Activated B cell treated with CpG ODN at 0.5 μM for 24 hours (primary cell): ENCODE measurements at regions not wholly inside any gene's neighbourhood (a gene's known extent, or its start where the extent isn't known, plus 50 kb on each side); places are given as distances from the start of the nearest gene placed in this dataset.
"Not testable (repeated sequence)": the region's sequence is repeated elsewhere in the genome, so short reads cannot be mapped to it uniquely, and the experiment has no call there.

Source experiments
- ATAC-seq: fragments of 200-7000 bp; cut with Tn5 transposase; one replicate; pipeline ENCODE4 v1.10.0; 2021; ENCODE audit warnings: low read depth, mild to moderate bottlenecking, moderate library complexity
- CTCF ChIA-PET: fragments of 350-600 bp; sonication (Branson Sonifier 250); formaldehyde crosslinking; loops from one replicate; lab custom pipeline; 2021; ENCODE audit warnings: antibody characterized with exemption; lab: Charles Lee
- POLR2A ChIA-PET: fragments of 350-600 bp; sonication (Branson Sonifier 250); formaldehyde crosslinking; loops from one replicate; lab custom pipeline; 2021; ENCODE audit warnings: antibody characterized with exemption; lab: Charles Lee
- DNase-seq: peaks from one replicate; pipeline ENCODE4 v3.0.0; 2022
- H3K27ac Mint-ChIP-seq: one replicate; pipeline ENCODE4 v1.8.0; 2020; ENCODE audit warnings: mixed read lengths
- H3K27me3 Mint-ChIP-seq: one replicate; pipeline ENCODE4 v1.8.0; 2021; ENCODE audit warnings: mixed read lengths
- H3K36me3 Mint-ChIP-seq: one replicate; pipeline ENCODE4 v1.8.0; 2021; ENCODE audit warnings: low read depth, mixed read lengths
- H3K4me1 Mint-ChIP-seq: one replicate; pipeline ENCODE4 v1.8.0; 2021; ENCODE audit warnings: mixed read lengths
- H3K4me3 Mint-ChIP-seq: one replicate; pipeline ENCODE4 v1.8.0; 2020; ENCODE audit warnings: mild to moderate bottlenecking, mixed read lengths
- H3K9me3 Mint-ChIP-seq: one replicate; pipeline ENCODE4 v1.8.0; 2020; ENCODE audit warnings: mixed read lengths
- intact Hi-C: fragments of 100-400 bp; cut with micrococcal nuclease; formaldehyde crosslinking; loops from one replicate; pipeline ENCODE4 v1.15.1; 2024
- TF ChIP-seq, protein P1 (sequence below): fragments of 200-600 bp; IDR thresholded peaks from one replicate; pipeline ENCODE4 v1.8.0; 2022; ENCODE audit warnings: antibody characterized with exemption, mild to moderate bottlenecking

DNA sequence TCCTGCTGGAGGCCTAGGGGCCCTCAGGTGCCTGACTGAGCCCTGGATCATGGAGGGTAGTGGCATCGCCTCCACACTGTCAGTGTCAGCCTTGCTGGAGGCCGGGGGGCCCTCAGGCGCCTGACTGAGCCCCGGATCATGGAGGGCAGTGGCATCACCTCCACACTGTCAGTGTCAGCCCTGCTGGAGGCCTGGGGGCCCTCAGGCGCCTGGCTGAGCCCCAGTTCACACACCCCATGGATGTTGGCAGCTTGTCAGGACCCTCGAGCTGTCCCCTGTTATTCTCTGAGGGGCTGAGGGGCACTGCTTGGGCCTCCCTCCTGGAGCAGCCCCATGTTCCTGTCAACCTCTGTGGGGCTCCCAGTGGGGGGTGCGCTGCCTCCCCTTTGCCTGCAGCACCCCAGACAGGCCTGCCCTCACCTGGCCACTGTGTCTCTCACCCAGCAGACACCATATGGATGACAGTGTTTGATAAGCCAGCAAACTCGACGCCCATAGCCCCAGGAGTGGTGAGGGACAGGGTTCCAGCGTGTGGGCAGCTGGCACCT, 197.6 kb downstream of the LIPI start:
- no peak overlapping the region for H3K4me3 Mint-ChIP-seq
- H3K27ac Mint-ChIP-seq: no peak overlapping the region
- intact Hi-C loops: no loop called here
- ChIA-PET CTCF (no interaction called here), POLR2A (no interaction called here)
- peaks cover 7% of the 10 kb centered on the region for H3K27me3 Mint-ChIP-seq
- no peaks in the 10 kb centered on the region for H3K36me3 Mint-ChIP-seq
- DNase-seq (no peak), ATAC-seq (no peak)
- no peaks in the 10 kb centered on the region for H3K9me3 Mint-ChIP-seq
- TF ChIP-seq, protein P1, sequence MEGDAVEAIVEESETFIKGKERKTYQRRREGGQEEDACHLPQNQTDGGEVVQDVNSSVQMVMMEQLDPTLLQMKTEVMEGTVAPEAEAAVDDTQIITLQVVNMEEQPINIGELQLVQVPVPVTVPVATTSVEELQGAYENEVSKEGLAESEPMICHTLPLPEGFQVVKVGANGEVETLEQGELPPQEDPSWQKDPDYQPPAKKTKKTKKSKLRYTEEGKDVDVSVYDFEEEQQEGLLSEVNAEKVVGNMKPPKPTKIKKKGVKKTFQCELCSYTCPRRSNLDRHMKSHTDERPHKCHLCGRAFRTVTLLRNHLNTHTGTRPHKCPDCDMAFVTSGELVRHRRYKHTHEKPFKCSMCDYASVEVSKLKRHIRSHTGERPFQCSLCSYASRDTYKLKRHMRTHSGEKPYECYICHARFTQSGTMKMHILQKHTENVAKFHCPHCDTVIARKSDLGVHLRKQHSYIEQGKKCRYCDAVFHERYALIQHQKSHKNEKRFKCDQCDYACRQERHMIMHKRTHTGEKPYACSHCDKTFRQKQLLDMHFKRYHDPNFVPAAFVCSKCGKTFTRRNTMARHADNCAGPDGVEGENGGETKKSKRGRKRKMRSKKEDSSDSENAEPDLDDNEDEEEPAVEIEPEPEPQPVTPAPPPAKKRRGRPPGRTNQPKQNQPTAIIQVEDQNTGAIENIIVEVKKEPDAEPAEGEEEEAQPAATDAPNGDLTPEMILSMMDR: no peak
- no peaks in the 10 kb centered on the region for H3K4me1 Mint-ChIP-seq

DNA sequence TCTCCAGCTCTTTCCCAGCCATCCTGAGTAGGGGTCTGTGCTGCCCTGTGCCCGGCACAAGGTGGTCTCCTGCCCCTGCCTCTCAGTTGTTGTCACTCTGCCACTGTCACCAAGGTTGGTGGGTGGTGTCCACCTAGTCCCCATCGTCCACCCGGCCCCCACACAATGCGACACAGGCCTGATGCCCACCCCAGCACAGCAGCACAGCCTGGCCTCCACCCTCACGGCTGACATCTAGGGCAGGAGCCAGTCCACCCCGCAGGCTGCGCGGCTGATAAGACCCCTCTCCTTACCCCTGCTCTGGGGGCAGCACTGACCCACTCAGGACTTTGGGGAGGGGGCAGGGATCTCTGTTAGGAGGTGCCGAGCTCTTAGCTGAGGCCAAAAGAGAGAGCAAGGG, 198.3 kb downstream of the LIPI start:
- DNase-seq (no peak), ATAC-seq (no peak)
- TF ChIP-seq, protein P1: no peak
- H3K9me3 Mint-ChIP-seq: no peaks in the 10 kb centered on the region
- no peak overlapping the region for H3K27ac Mint-ChIP-seq
- H3K4me1 Mint-ChIP-seq: no peaks in the 10 kb centered on the region
- ChIA-PET CTCF (no interaction called here), POLR2A (no interaction called here)
- H3K36me3 Mint-ChIP-seq: no peaks in the 10 kb centered on the region
- intact Hi-C loops: no loop called here
- peaks cover 7% of the 10 kb centered on the region for H3K27me3 Mint-ChIP-seq
- no peak overlapping the region for H3K4me3 Mint-ChIP-seq

DNA sequence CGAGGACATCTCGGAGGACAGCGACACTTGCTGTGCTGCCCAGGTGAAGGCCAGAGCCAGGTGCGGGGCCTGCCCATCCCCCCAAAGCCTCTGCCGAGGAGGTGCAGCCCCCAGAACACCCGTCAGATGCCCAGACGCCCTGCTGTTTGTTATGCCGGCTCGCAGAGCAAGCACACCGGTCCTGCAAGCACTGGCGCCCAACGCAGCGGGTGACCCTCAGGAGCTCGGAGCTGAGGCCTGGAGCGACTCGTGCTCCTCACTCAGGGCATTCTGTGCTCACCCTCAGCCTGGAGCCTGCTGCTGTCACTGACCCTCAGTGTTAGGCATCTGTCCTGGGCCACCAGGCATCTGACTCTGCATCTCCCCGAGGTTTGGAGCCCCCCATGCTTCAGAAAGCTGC, 199.0 kb downstream of the LIPI start:
- H3K9me3 Mint-ChIP-seq, H3K36me3 Mint-ChIP-seq, H3K4me3 Mint-ChIP-seq, H3K4me1 Mint-ChIP-seq, CTCF ChIA-PET, intact Hi-C loops, ATAC-seq, DNase-seq, H3K27ac Mint-ChIP-seq, H3K27me3 Mint-ChIP-seq, POLR2A ChIA-PET: not testable (repeated sequence)

DNA sequence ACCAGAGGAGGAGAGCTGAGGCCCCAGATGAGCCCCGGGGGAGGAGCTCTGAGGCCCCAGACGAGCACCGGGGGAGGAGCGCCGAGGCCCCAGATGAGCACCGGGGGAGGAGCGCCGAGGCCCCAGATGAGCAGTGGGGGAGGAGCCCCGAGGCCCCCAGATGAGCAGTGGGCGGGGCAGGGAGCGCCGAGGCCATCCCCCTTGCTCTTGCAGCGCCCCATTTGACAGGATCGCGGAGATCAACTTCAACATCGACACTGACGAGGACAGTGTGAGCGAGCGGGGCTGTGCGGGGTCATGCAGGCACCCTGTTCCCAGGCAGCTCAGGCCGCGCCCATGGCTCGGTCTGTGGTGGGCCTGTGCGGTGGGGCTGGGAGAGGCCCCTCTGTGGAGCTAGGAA, 199.6 kb downstream of the LIPI start:
- H3K27me3 Mint-ChIP-seq, ATAC-seq, DNase-seq, H3K9me3 Mint-ChIP-seq, intact Hi-C loops, CTCF ChIA-PET, H3K36me3 Mint-ChIP-seq, H3K4me1 Mint-ChIP-seq, POLR2A ChIA-PET, H3K27ac Mint-ChIP-seq, H3K4me3 Mint-ChIP-seq: not testable (repeated sequence)

DNA sequence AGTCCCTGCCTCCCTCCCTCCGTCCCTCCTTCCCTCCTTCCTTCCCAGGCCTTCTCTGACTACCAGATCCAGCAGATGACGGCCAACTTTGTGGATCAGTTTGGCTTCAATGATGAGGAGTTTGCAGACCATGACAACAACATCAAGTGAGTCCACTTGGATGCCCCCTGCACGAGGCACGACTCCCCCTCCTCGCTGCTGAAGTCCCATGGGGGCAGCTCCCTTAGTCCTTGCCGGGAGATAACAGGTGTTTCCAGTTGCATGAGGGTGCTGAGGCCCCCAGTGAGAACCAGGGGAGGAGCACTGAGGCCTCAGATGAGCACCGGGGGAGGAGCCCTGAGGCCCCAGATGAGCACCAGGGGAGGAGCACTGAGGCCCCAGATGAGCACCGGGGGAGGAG, 200.0 kb downstream of the LIPI start:
- no peak overlapping the region for H3K27ac Mint-ChIP-seq
- ChIA-PET POLR2A (no interaction called here), CTCF (no interaction called here)
- H3K9me3 Mint-ChIP-seq: no peaks in the 10 kb centered on the region
- TF ChIP-seq, protein P1: no peak
- no peaks in the 10 kb centered on the region for H3K4me1 Mint-ChIP-seq
- no peak overlapping the region for H3K4me3 Mint-ChIP-seq
- DNase-seq (no peak), ATAC-seq (no peak)
- H3K36me3 Mint-ChIP-seq: no peaks in the 10 kb centered on the region
- peaks cover 3% of the 10 kb centered on the region for H3K27me3 Mint-ChIP-seq
- intact Hi-C loops: no loop called here

DNA sequence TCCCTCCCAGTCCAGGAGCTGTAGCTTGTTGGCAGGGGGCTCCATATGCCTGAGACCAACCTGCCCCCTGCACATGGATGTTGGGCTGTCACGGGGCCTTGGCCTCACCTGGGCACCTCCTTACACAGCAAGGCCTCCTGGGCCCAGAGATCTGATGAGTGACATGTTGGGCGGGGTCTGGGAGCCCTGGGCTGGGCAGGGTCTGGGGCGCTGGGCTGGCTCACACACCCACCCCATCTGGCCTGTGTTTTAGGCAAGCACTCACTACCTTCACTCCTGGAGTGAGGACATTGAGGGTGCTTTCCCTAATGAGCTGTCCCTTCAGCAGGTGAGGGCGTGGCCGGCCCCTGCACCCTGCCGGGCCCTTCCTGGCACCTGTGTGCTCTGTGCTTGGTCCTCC, 200.8 kb downstream of the LIPI start:
- H3K9me3 Mint-ChIP-seq, H3K36me3 Mint-ChIP-seq, H3K27me3 Mint-ChIP-seq, H3K4me1 Mint-ChIP-seq, intact Hi-C loops, H3K4me3 Mint-ChIP-seq, POLR2A ChIA-PET, CTCF ChIA-PET, DNase-seq, ATAC-seq, H3K27ac Mint-ChIP-seq: not testable (repeated sequence)

DNA sequence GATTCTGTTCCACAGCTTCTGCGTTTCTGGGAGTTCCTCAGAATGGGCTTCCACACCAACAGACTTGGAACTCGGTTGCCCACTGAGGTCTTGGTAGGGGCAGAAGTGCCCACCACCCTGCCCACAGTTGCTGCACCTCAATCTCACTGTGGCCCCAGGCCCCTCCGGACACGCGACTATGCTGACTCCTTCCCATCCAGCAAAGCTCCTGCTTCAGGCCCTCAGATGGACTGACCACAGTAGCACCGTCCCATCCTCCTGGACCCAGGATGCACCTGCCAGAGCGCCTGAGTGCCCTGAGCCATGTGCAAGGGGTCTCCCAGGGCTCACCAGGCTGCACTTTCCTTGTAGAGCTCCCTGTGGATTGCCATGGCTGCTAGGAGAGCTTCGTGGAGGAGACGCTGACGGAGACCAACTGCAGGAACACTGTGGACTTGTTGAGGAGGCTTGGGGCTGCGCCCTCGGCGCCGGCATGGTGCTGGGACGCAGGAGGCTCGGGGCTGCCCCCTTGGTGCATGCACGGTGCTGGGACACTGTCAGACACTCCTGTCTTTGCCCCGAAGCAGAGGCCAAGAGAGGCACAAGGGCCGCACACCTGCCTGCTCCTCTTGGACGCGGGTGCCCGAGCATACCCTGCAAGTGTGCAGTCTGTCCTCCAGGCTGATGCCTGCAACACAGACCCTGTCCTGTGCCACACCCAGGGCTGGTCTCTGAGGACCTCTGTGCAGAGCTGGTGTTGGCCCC, 201.3 kb downstream of the LIPI start:
- H3K9me3 Mint-ChIP-seq, H3K27me3 Mint-ChIP-seq, POLR2A ChIA-PET, DNase-seq, intact Hi-C loops, CTCF ChIA-PET, H3K27ac Mint-ChIP-seq, ATAC-seq, H3K4me1 Mint-ChIP-seq, H3K36me3 Mint-ChIP-seq, H3K4me3 Mint-ChIP-seq: not testable (repeated sequence)

DNA sequence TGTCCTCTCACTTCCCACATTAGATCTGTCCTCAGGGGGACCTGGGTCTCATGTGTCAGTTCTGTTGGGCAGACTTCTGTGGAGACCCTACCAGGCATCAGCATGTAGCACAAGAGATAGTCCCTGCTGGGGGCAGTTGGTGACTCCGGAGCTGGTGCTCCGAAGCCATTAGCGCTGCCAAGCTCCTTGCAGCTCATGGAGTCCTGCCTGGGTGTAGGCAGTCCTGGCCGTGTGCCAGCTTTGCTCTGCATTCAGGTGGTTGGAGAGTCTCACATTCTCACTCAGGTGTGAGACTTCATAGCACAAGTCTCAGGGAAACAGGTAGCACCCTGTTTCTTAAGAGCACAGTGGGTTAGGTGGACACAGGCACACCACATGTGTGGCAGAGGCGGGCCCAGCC, 202.3 kb downstream of the LIPI start:
- not testable (repeated sequence) for ATAC-seq

DNA sequence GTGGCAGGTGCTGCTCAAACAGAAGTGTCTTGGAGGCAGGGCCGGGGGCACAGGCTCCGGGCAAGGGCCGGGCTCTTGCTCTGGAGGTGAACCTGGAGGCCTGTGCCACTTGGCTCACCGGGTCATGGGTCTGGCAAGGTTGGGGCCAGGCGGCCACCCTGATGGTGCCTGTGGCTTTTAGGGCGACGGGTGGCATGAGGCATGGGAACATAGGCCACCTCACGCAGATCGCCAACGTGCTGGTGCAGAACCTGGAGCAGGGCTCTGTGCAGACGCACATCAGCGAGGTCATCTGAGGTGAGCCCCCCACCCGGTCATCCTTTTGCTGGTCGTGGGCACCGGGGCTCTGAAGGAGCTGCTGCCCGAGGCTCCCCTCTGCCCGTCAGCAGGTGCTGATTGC, 202.7 kb downstream of the LIPI start:
- POLR2A ChIA-PET, intact Hi-C loops: not testable (repeated sequence)

More for the DNA sequence above, 202.3 kb downstream of the LIPI start:
- H3K36me3 Mint-ChIP-seq, H3K4me1 Mint-ChIP-seq, H3K27ac Mint-ChIP-seq, intact Hi-C loops, DNase-seq, H3K27me3 Mint-ChIP-seq, CTCF ChIA-PET, POLR2A ChIA-PET, H3K9me3 Mint-ChIP-seq, H3K4me3 Mint-ChIP-seq: not testable (repeated sequence)

DNA sequence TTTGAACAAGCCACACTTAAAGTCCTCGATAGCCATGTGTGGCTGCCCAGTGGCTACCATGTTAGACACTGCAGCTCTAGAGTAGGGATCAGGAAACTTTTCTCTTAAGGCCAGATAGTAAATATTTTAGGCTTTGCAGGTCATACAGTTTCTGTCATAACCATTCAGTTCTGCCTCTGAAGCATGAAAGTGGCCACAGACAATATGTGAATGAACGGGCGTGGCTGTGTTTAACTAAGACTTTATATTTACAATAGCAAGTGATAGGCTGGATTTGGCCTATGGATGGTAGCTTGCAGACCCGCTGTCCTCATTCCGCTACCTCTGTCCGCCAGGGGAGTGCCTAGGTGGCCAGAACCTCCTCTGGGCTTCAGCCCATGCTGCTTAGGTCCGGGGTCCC, 204.6 kb downstream of the LIPI start:
- H3K9me3 Mint-ChIP-seq, intact Hi-C loops, H3K4me3 Mint-ChIP-seq, ATAC-seq, CTCF ChIA-PET, H3K36me3 Mint-ChIP-seq, H3K4me1 Mint-ChIP-seq, POLR2A ChIA-PET, H3K27me3 Mint-ChIP-seq, H3K27ac Mint-ChIP-seq, DNase-seq: not testable (repeated sequence)

More for the DNA sequence above, 202.7 kb downstream of the LIPI start:
- DNase-seq, H3K9me3 Mint-ChIP-seq, H3K27me3 Mint-ChIP-seq, ATAC-seq, H3K36me3 Mint-ChIP-seq, H3K4me3 Mint-ChIP-seq, H3K27ac Mint-ChIP-seq, H3K4me1 Mint-ChIP-seq, CTCF ChIA-PET: not testable (repeated sequence)
